Brain microvascular endothelial cell (primary cell): ENCODE measurements at regions not wholly inside any gene's neighbourhood (a gene's known extent, or its start where the extent isn't known, plus 50 kb on each side); places are given as distances from the start of the nearest gene placed in this dataset.

Experiments used
- DNase-seq: peaks from one replicate; pipeline ENCODE4 v3.0.0-alpha.2; 2020
- H3K27ac ChIP-seq: fragments of 250-450 bp; sonication (Bioruptor Pico); 2 replicates; pipeline ENCODE4 v1.5.1; 2020; ENCODE audit warnings: mild to moderate bottlenecking, moderate library complexity
- H3K27me3 ChIP-seq: fragments of 250-450 bp; sonication (Bioruptor Pico); replicated peaks from 2 replicates; pipeline ENCODE4 v1.5.1; 2020; ENCODE audit warnings: mild to moderate bottlenecking
- H3K36me3 ChIP-seq: fragments of 250-450 bp; sonication (Bioruptor Pico); replicated peaks from 2 replicates; pipeline ENCODE4 v1.5.1; 2020; ENCODE audit warnings: mild to moderate bottlenecking
- H3K4me3 ChIP-seq: 2 replicates; pipeline ENCODE4 v1.5.1; 2011; ENCODE audit warnings: low read depth, mild to moderate bottlenecking, control low read depth, low read length, moderate library complexity
- in situ Hi-C: cut with HindIII; loops from 2 replicates; pipeline ENCODE4 v1.10.0; 2017; ENCODE audit warnings: low sequenced_read_pairs, low pct_ligation_motif_present
- TF ChIP-seq, protein P1 (sequence below): IDR thresholded peaks from 2 replicates; pipeline ENCODE4 v1.5.1; 2011; ENCODE audit warnings: low read depth, mild to moderate bottlenecking, moderate library complexity, low read length, control low read depth, inconsistent platforms; ENCODE audit errors: missing control alignments

DNA sequence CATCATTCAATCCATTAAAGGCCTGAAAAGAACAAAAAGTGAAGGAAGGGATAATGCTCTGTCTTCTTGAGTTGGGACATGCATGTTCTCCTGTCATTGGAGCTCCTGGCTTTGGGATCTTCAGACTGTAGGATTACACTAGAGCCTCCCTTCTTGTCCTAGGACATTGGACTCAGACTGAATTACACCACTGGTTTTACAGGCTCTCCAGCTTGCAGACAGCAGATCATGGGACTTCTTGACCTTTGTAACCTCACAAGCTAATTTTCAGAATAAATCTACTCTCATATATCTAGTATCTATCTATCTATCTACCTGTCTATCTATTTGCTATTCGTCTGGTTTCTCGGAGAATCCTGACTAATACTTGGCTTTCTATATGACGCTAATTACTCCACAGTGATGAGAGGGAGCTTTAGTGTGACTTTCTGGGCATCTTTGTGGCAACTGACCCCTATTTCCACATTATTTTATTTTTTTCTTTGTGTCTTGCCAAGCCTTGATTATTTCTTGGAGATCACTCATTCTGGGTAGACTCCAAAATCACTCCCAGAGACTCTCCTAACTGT is 151.9 kb upstream of the ZNF184 start:
- in situ Hi-C loops, result no loop called here
- Histone ChIP-seq H3K27me3 (no peaks in the 10 kb centered on the region), H3K36me3 (no peaks in the 10 kb centered on the region), H3K27ac (no peak overlapping the region), H3K4me3 (no peak overlapping the region)
- DNase-seq, result no peak
- TF ChIP-seq, protein P1, sequence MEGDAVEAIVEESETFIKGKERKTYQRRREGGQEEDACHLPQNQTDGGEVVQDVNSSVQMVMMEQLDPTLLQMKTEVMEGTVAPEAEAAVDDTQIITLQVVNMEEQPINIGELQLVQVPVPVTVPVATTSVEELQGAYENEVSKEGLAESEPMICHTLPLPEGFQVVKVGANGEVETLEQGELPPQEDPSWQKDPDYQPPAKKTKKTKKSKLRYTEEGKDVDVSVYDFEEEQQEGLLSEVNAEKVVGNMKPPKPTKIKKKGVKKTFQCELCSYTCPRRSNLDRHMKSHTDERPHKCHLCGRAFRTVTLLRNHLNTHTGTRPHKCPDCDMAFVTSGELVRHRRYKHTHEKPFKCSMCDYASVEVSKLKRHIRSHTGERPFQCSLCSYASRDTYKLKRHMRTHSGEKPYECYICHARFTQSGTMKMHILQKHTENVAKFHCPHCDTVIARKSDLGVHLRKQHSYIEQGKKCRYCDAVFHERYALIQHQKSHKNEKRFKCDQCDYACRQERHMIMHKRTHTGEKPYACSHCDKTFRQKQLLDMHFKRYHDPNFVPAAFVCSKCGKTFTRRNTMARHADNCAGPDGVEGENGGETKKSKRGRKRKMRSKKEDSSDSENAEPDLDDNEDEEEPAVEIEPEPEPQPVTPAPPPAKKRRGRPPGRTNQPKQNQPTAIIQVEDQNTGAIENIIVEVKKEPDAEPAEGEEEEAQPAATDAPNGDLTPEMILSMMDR, result no peak

DNA sequence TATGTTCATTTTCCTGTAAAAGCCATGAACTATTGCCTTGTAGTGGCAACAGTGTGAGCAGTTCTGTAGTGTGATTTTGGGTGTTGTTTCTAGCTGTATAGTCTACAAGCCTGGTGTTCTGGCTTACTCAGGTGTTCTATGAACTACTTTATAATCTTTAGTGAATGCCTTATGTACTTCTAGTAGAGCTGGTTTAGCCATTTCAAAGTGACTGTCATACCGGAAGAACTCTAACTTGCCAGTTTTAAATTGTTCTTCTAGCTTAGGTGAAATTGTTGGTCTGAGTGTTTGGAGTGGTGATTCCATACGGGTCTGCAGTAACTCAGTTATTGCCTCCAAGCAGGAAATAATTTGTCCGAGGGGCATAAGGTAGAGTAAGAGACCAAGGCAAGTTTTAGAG is 150.2 kb upstream of the ZNF184 start:
- H3K27ac ChIP-seq, result no peak overlapping the region
- DNase-seq, result no peak
- no peaks in the 10 kb centered on the region for H3K27me3 ChIP-seq
- H3K36me3 ChIP-seq, result no peaks in the 10 kb centered on the region
- TF ChIP-seq, protein P1, result no peak
- in situ Hi-C loops, result no loop called here
- H3K4me3 ChIP-seq, result no peak overlapping the region

DNA sequence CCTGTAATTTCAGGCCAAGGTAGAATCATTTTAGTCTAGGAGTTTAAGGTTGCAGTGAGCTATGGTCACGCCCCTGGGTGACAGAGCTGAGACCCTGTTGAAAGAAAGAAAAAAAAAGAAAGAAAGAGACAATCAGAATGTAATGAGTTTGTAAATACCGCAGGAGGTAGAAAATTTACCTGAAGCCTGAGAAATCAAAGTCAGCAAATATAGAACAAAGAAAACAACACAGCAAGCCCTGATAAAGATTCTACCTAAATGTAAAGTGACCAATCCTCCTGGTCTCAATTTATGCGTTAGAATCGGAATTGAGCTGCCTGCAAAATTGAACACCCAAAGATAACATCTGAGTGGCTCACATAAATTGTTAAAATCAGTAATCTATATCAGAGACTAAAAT is 146.5 kb upstream of the ZNF184 start:
- TF ChIP-seq, protein P1, result no peak
- H3K27me3 ChIP-seq, result no peaks in the 10 kb centered on the region
- no peak for DNase-seq
- H3K36me3 ChIP-seq, result no peaks in the 10 kb centered on the region
- no peak overlapping the region for H3K4me3 ChIP-seq
- H3K27ac ChIP-seq, result no peak overlapping the region
- in situ Hi-C loops, result no loop called here

DNA sequence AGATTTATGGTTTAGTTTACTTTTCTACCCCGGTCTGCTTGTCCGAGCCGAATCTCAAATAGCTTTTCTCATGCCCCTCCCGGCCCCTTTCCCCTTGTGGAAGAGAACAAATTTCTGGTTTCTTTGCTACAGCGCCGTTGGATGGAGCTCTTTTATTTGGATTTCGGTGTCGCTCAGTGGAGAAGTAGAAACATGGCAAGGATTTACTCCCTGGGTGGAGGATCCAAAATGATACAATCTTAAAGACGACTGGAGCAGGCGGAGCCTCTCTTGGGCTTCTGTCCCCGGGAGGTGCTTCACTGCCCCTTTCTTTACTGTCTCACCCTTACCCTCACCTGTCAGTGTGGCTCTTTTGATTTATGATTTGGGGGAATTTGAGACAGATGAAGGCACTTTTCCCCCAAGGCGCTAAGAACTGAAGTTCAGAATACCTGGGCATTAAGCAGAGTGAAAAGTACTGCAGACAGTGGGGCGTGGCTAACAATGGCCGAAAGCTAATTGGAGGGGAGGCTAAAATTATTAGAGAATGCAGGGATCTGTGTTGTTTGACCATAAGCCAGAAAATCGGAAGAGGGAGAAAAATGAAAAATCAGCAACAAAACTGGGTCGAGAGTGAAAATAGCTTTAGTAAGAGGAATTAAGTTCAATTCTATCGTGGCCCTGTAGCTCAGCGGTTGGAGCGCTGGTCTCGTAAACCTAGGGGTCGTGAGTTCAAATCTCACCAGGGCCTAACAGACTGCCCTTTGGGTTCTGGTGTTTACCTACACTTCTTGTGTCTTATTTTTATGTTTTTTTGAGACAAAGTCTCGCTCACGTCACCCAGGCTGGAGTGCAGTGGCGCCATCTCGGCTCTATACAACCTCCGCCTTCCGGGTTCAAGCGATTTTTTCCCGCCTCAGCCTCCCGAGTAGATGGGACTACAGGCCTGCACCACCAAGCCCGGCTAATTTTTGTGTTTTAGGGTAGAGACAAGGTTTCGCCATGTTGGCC is 145.1 kb upstream of the ZNF184 start:
- Histone ChIP-seq H3K27me3 (no peaks in the 10 kb centered on the region), H3K27ac (no peak overlapping the region), H3K36me3 (no peaks in the 10 kb centered on the region), H3K4me3 (peak overlapping the region; percentile 68)
- in situ Hi-C loops, result no loop called here
- TF ChIP-seq, protein P1, result peak; percentile 11
- DNase-seq, result peak; percentile 65

DNA sequence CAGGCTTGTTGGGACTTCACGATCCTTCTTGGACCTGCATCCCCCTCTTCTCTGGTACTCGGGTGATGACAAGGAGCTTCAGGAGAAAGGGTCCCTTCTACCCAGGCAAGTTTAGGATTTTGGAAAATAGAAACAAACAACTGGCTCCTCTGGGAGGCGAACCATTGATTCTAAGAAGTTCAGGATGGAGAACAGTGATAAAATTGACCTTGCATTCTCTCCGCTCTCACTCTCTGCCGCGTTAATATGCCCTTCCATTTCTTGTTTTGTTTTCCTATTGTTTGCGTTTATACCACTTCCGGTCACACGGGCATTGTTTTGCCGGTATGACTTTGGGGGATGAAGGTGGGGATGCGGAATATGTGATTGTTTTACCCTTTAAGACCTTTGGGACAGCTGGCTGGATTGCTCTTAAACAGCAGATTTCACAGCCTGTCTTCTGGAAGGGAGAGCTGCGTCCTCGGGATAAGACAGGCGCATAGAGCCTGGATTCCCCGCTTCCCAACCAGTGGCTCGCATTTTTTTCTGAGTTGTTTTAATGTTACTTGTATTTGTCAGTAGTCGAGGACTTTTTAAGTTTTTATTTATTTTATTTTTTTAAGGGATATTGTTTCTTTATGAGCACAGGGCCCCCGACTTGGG is 144.3 kb upstream of the ZNF184 start:
- Histone ChIP-seq H3K36me3 (no peaks in the 10 kb centered on the region), H3K27me3 (no peaks in the 10 kb centered on the region), H3K27ac (no peak overlapping the region), H3K4me3 (peak overlapping the region; percentile 68)
- TF ChIP-seq, protein P1, result no peak
- in situ Hi-C loops, result no loop called here
- DNase-seq, result peak; percentile 16
